HepG2 (cell line): ENCODE measurements at regions not wholly inside any gene's neighbourhood (a gene's known extent, or its start where the extent isn't known, plus 50 kb on each side); places are given as distances from the start of the nearest gene placed in this dataset.

Experiments
- ATAC-seq: fragments of 200-7000 bp; cut with Tn5 transposase; 3 replicates; pipeline ENCODE4 v1.9.1; 2020; ENCODE audit warnings: mild to moderate bottlenecking, moderate library complexity
- BruUV-seq: library from RNA; stranded (reverse); fragments of 400-500 nt; replicated peaks from 2 replicates; lab custom pipeline; 2021; lab: Mats Ljungman, UMichigan
- CTCF ChIA-PET: fragments of 300-600 bp; formaldehyde crosslinking; extraction: SDS; loops from one replicate; lab custom pipeline; 2021; ENCODE audit warnings: low total read pairs, inconsistent platforms, low intra/inter-chr PET ratio; lab: Yijun Ruan, JAX
- POLR2A ChIA-PET: fragments of 350-600 bp; sonication (Branson Sonifier 250); formaldehyde crosslinking; loops from one replicate; lab custom pipeline; 2020; ENCODE audit warnings: antibody characterized with exemption, inconsistent platforms; lab: Yijun Ruan, JAX
- DNase-seq: peaks from one replicate; pipeline ENCODE4 v3.0.0-alpha.2; 2015; ENCODE audit warnings: low spot score
- FAIRE-seq: peaks from 3 replicates; lab custom pipeline; 2011; peaks lifted over from hg19 to GRCh38; lab: Jason Lieb, UNC
- H2AFZ ChIP-seq: one replicate; pipeline ENCODE4 v1.6.1; 2011; ENCODE audit warnings: low read length, inconsistent platforms
- H3K27ac ChIP-seq: fragments of 300-600 bp; 3 replicates; pipeline ENCODE4 v1.8.0; 2011; ENCODE audit warnings: mixed run types, mild to moderate bottlenecking, mixed read lengths, low read length, inconsistent platforms; ENCODE audit not compliant: insufficient read depth; ENCODE audit errors: extremely low read length
- H3K27me3 ChIP-seq, 2 experiments: fragments of 200-600 bp in 1 of 2; 2 replicates in 1 of 2; 3 replicates in 1 of 2; pipeline versions ENCODE4 v1.6.0 to v1.8.0; 2011; ENCODE audit warnings: low read length in 2 of 2, mild to moderate bottlenecking in 2 of 2, moderate library complexity in 2 of 2, inconsistent platforms in 1 of 2; ENCODE audit not compliant: insufficient read depth in 2 of 2, control insufficient read depth in 1 of 2
- H3K36me3 ChIP-seq, 2 experiments: fragments of 200-600 bp in 1 of 2; replicated peaks in 1 of 2; 2 replicates in 1 of 2; 3 replicates in 1 of 2; pipeline versions ENCODE4 v1.5.1 to v1.8.0; 2011; ENCODE audit warnings: low read length in 2 of 2, inconsistent platforms in 1 of 2; ENCODE audit not compliant: insufficient read depth in 2 of 2, control insufficient read depth in 1 of 2
- H3K4me1 ChIP-seq: 2 replicates; pipeline ENCODE4 v1.5.1; 2012; ENCODE audit warnings: low read length, inconsistent platforms; ENCODE audit not compliant: insufficient read depth
- H3K4me2 ChIP-seq: 2 replicates; pipeline ENCODE4 v1.6.0; 2011; ENCODE audit warnings: low read depth, low read length, inconsistent platforms
- H3K4me3 ChIP-seq, 3 experiments: fragments of 200-600 bp in 1 of 3; sonication (generic), shearing (Covaris generic) in 1 of 3; replicated peaks in 1 of 3; 2 replicates each; pipeline ENCODE4 v1.5.1; 2011 to 2016; ENCODE audit warnings: low read length in 3 of 3, inconsistent platforms in 2 of 3, low read depth in 2 of 3, mild to moderate bottlenecking in 2 of 3, control low read depth in 1 of 3, mixed read lengths in 1 of 3; ENCODE audit not compliant: insufficient read depth in 1 of 3
- H3K79me2 ChIP-seq: one replicate; pipeline ENCODE4 v1.6.1; 2011; ENCODE audit warnings: low read length, inconsistent platforms; ENCODE audit not compliant: insufficient read depth
- H3K9ac ChIP-seq: 2 replicates; pipeline ENCODE4 v1.6.0; 2011; ENCODE audit warnings: mild to moderate bottlenecking, low read depth, low read length, inconsistent platforms; ENCODE audit not compliant: insufficient read depth
- H3K9me3 ChIP-seq: 2 replicates; pipeline ENCODE4 v1.5.1; 2012; ENCODE audit warnings: mild to moderate bottlenecking, low read length
- H4K20me1 ChIP-seq: 2 replicates; pipeline ENCODE4 v1.6.0; 2011; ENCODE audit warnings: inconsistent platforms, mild to moderate bottlenecking, low read length, moderate library complexity; ENCODE audit not compliant: insufficient read depth
- ATF2 ChIP-seq: sonication (generic); formaldehyde crosslinking; IDR thresholded peaks from 2 replicates; pipeline ENCODE4 v1.4.0; 2020; ENCODE audit warnings: missing genetic modification reagents
- ATF7 ChIP-seq, 2 experiments: fragments of 450-650 bp in 1 of 2; sonication (generic) in 1 of 2; formaldehyde crosslinking in 1 of 2; IDR thresholded peaks; 2 replicates each; pipeline versions ENCODE4 v1.4.0 to v1.6.1; 2016 to 2020; ENCODE audit warnings: antibody characterized with exemption in 1 of 2, mild to moderate bottlenecking in 1 of 2, missing genetic modification reagents in 1 of 2
- CREB1 ChIP-seq, 2 experiments: fragments of 450-650 bp in 1 of 2; IDR thresholded peaks; 2 replicates each; pipeline ENCODE4 v1.6.1; 2016 to 2017; ENCODE audit warnings: control low read depth in 1 of 2, mild to moderate bottlenecking in 1 of 2, missing compliant biosample characterization in 1 of 2, missing genetic modification characterization in 1 of 2
- FOXO4 ChIP-seq: sonication (generic); formaldehyde crosslinking; conservative IDR thresholded peaks from 2 replicates; pipeline ENCODE4 v1.8.1; 2023; ENCODE audit warnings: missing genetic modification reagents
- GABPA ChIP-seq, 2 experiments: IDR thresholded peaks; 2 replicates each; pipeline ENCODE4 v1.6.1; 2011 to 2016; ENCODE audit warnings: low read depth in 2 of 2, low read length in 1 of 2, missing biosample characterization in 1 of 2, missing genetic modification characterization in 1 of 2
- GATAD1 ChIP-seq: IDR thresholded peaks from 2 replicates; pipeline ENCODE4 v1.6.1; 2016; ENCODE audit warnings: missing genetic modification reagents, missing compliant biosample characterization
- HDAC6 ChIP-seq: fragments of 200-600 bp; sonication (generic); IDR thresholded peaks from 2 replicates; pipeline ENCODE4 v1.7.0; 2017; ENCODE audit warnings: mild to moderate bottlenecking, antibody characterized with exemption, low read length, low read depth
- KLF11 ChIP-seq: IDR thresholded peaks from 2 replicates; pipeline ENCODE4 v1.6.1; 2016; ENCODE audit warnings: missing compliant biosample characterization
- MNT ChIP-seq: fragments of 450-650 bp; IDR thresholded peaks from 2 replicates; pipeline ENCODE4 v1.6.1; 2016
- PAF1 ChIP-seq: IDR thresholded peaks from 2 replicates; pipeline ENCODE4 v1.6.1; 2016; ENCODE audit warnings: missing genetic modification reagents, missing compliant biosample characterization
- RCOR2 ChIP-seq: IDR thresholded peaks from 2 replicates; pipeline ENCODE4 v1.6.1; 2016; ENCODE audit warnings: missing biosample characterization, missing genetic modification reagents
- TMF1 ChIP-seq: sonication (generic); formaldehyde crosslinking; IDR thresholded peaks from 2 replicates; pipeline ENCODE4 v1.8.1; 2022; ENCODE audit warnings: low read depth, missing genetic modification reagents
- U2AF2 ChIP-seq: fragments of 200-400 bp; formaldehyde crosslinking; IDR thresholded peaks from 2 replicates; pipeline ENCODE4 v1.6.1; 2017; ENCODE audit warnings: low read depth, mild to moderate bottlenecking, low read length
- ZBTB26 ChIP-seq: IDR thresholded peaks from 2 replicates; pipeline ENCODE4 v1.6.1; 2016; ENCODE audit warnings: missing compliant biosample characterization, missing genetic modification reagents, borderline replicate concordance
- ZFP1 ChIP-seq: IDR thresholded peaks from 2 replicates; pipeline ENCODE4 v1.6.1; 2016
- ZNF777 ChIP-seq: sonication (generic); formaldehyde crosslinking; IDR thresholded peaks from 2 replicates; pipeline ENCODE4 v1.4.0; 2020; ENCODE audit warnings: missing genetic modification reagents
- WGBS: methylation state at CpG from one replicate; pipeline ENCODE4 v1.1.6; 2017; ENCODE audit warnings: low lambda C conversion rate; 5-methylcytosine and 5-hydroxymethylcytosine counted together
- in situ Hi-C: cut with HindIII; loops from 2 replicates; pipeline ENCODE4 v1.10.0; 2017; ENCODE audit warnings: low pct_unique_long_range_greater_than_20kb; ENCODE audit not compliant: extremely low pct_ligation_motif_present
- intact Hi-C: fragments of 100-400 bp; cut with micrococcal nuclease; formaldehyde crosslinking; loops from one replicate; pipeline ENCODE4 v1.10.0; 2022; ENCODE audit not compliant: unreplicated experiment

GRCh38 chr14:83021323-83021722 is 1487.7 kb upstream of the SEL1L start (continued):
- TF ChIP-seq GATAD1 (CRISPR knock-in tag): no peak
- no peak for TF ChIP-seq GABPA (IDR thresholded peaks at IDR 0.05; ENCODE audit: low read depth, low read length)
- no peak for TF ChIP-seq GABPA (CRISPR knock-in tag; IDR thresholded peaks at IDR 0.05; ENCODE audit: low read depth)
- no peak for TF ChIP-seq ZFP1 (CRISPR knock-in tag)
- no peak for TF ChIP-seq KLF11 (CRISPR knock-in tag)
- TF ChIP-seq ZBTB26 (CRISPR knock-in tag): no peak
- TF ChIP-seq MNT: no peak

GRCh38 chr14:83023369-83023768 is 1489.7 kb upstream of the SEL1L start:
- H3K9me3 ChIP-seq: peaks cover 72% of the 10 kb centered on the region
- H3K4me3 ChIP-seq: no peak overlapping the region
- no peaks in the 10 kb centered on the region for H3K36me3 ChIP-seq
- no peaks in the 10 kb centered on the region for H4K20me1 ChIP-seq
- no peaks in the 10 kb centered on the region for H3K79me2 ChIP-seq
- no peaks in the 10 kb centered on the region for H3K27me3 ChIP-seq
- H3K9ac ChIP-seq: no peak overlapping the region
- 6% methylated on average over 3 of the region's 3 CpGs for WGBS
- intact Hi-C loops: no loop called here
- FAIRE-seq (no peak), ATAC-seq (no peak), DNase-seq (no peak)
- no TSS peak for BruUV-seq
- no peaks in the 10 kb centered on the region for H3K4me1 ChIP-seq
- no peak overlapping the region for H3K27ac ChIP-seq
- POLR2A ChIA-PET: no interaction called here
- H3K4me2 ChIP-seq: no peak overlapping the region
- TF ChIP-seq FOXO4 (CRISPR knock-in tag) (no peak), ATF7 (IDR thresholded peaks at IDR 0.05) (peak; percentile 90), ATF7 (CRISPR knock-in tag; IDR thresholded peaks at IDR 0.05) (no peak), PAF1 (CRISPR knock-in tag) (no peak), U2AF2 (no peak), CREB1 (IDR thresholded peaks at IDR 0.05) (peak; percentile 68), CREB1 (CRISPR knock-in tag; IDR thresholded peaks at IDR 0.05) (no peak), HDAC6 (no peak), TMF1 (CRISPR knock-in tag) (no peak), ATF2 (CRISPR knock-in tag) (no peak), RCOR2 (CRISPR knock-in tag) (no peak), ZNF777 (no peak)
- TF ChIP-seq, all 625 proteins: peak for 2
- CTCF ChIA-PET: no interaction called here
- in situ Hi-C loops: no loop called here
- no peak overlapping the region for H2AFZ ChIP-seq
